HG03520 (cell line): ENCODE measurements at regions not wholly inside any gene's neighbourhood (a gene's known extent, or its start where the extent isn't known, plus 50 kb on each side); places are given as distances from the start of the nearest gene placed in this dataset.
"Not testable (repeated sequence)": the region's sequence is repeated elsewhere in the genome, so short reads cannot be mapped to it uniquely, and the experiment has no call there.

Experiments
- ATAC-seq: cut with Tn5 transposase; IDR thresholded peaks from one replicate; pipeline ENCODE4 v1.9.1; 2021; ENCODE audit warnings: mild to moderate bottlenecking, moderate library complexity; ENCODE audit not compliant: unreplicated experiment

GRCh38 chr2:4803396-4803795 lies 888.8 kb upstream of the SOX11 start:
- no peak for ATAC-seq

- not testable (repeated sequence) for ATAC-seq
Measured at GRCh38 chr2:4814137-4814536, 878.0 kb upstream of the SOX11 start.

GRCh38 chr2:4827836-4828235 lies 864.3 kb upstream of the SOX11 start:
- ATAC-seq, result no peak

- ATAC-seq, result no peak
Measured at GRCh38 chr2:4828682-4829374, 863.4 kb upstream of the SOX11 start.

GRCh38 chr2:4831751-4832150 lies 860.4 kb upstream of the SOX11 start:
- no peak for ATAC-seq

DNA sequence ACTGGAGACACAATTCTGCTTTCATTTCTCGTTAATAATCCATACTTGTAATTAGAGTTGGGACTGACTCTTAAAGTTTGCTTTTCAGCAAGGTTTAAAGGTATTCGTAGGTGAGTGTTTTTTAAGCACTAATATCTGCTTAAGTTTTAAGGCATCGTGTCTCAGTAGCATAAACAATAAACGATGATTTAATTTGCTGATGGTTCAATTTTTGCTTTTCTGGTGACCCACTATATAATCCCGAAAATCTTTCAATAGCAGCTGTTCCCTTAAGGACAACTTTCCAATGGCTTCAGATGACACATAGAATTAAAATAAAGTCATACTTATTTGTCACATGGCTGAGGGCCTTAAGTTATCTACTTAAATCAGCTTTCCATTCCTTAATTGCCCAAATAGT lies 859.5 kb upstream of the SOX11 start:
- ATAC-seq, result no peak

GRCh38 chr2:4838626-4839025 lies 853.6 kb upstream of the SOX11 start:
- no peak for ATAC-seq

- ATAC-seq, result no peak
Measured at GRCh38 chr2:4840791-4841190, 851.4 kb upstream of the SOX11 start.

GRCh38 chr2:4844881-4845280 lies 847.3 kb upstream of the SOX11 start:
- no peak for ATAC-seq

DNA sequence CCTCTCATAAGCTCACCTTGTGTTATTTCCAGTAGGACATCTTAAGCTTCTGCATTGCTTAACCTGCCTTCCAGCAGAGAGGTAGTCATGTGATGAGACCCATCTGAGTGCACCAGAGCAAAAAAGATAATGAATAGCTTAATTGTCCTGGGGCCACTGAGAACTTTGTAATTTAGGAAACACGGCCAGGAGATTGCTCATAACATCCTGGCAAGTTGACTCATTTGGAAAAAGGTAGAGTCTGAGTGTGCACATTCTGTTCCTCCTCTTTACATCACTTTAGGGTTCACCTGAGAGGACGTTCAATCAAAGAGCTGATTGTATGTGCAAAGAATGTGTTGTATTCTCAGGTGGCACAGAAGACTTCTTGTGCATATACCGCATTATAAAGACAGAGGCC lies 830.2 kb upstream of the SOX11 start:
- no peak for ATAC-seq

- no peak for ATAC-seq
Measured at GRCh38 chr2:4866198-4866597, 826.0 kb upstream of the SOX11 start.

DNA sequence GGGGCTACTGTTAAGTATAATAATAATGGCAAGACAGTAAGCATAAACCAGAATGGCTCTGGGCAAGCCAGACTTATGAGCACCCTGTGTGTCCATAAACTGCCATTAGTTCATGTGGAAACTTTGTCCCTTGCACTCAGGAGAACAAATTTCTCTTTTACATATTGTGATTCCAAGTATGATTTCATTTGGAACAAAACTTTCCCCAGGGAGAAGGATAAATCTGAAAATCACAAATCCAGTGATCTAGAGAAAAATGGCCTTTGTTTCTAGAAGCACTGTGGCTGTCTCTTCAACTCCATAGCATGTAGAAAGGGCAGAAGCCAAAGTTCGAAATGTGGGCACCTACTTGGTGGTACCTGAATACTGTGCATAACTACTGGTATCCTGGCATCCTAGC lies 823.7 kb upstream of the SOX11 start:
- no peak for ATAC-seq

DNA sequence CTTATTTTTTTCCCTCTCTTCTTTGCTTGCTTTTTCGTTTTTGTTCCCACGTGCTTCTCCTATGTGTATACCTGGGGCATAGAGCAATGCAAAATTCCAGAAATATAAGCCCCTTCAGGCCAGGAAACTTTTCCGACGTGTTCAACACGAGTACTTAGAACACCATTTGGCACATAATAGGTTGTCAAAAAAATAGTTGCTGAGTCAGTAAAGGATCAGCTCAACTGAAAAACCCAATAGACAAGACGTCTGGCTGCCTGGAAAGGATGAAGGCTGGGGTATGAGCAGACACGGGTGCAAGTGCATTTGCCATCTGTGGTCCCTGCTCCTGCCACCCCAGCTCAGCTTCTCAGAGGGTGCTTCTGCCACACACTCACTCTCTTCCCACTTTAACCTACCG lies 823.0 kb upstream of the SOX11 start:
- ATAC-seq, result no peak

- no peak for ATAC-seq
Measured at GRCh38 chr2:4873364-4873763, 818.8 kb upstream of the SOX11 start.

DNA sequence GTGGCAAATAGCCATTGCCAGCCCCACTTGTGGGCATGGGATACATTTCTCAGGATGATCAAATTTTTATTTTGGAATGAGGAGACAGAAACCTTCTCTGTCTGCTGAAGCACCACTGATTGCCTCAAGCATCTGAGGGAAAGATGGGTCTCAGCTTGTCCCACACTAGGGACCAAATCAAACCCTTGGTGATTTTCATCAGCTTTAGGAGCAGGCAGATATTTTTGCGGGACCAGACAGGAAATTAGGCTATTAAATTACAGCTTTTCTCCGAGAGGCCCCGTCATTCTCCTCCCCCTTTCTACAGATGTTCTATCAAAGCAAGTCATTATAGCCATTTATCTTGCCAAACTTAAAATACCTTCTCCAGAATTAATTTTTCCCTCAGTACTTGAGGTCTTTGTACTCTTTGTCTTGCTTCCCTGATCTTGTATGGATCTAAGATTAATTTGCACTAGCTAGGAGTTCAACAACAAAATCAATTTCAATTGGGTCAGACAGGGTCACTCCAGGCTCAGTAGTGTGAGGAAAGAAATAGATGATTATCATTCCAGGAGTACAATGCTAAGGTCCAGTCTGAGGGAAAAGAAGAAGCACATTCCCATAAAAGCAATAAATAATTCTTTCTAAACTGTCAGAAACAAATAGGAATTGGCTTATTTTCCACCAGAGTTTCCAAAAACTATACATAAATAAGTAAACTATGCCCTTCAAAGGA lies 818.1 kb upstream of the SOX11 start:
- no peak for ATAC-seq

GRCh38 chr2:4882421-4882820 lies 809.8 kb upstream of the SOX11 start:
- no peak for ATAC-seq

DNA sequence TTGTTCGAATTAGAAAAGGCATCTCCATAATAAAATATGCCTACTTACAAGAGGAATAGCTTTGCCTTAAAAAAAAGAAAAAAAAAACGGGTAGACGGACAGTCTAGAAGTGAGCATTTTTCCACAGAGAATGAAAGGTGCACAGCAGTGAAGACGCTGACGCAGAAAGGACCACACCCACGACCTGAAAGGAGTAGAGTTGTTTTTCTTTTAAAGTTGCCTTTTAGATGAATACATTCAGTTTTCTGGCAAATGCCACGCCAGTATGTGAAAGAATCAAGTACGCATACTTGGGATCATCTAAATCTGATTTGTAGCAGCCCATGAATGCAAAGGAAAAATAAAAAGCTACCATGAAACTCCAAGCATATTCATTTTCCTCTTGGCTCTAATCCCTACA lies 809.2 kb upstream of the SOX11 start:
- ATAC-seq, result no peak

- ATAC-seq, result no peak
Measured at GRCh38 chr2:4883375-4883774, 808.8 kb upstream of the SOX11 start.

DNA sequence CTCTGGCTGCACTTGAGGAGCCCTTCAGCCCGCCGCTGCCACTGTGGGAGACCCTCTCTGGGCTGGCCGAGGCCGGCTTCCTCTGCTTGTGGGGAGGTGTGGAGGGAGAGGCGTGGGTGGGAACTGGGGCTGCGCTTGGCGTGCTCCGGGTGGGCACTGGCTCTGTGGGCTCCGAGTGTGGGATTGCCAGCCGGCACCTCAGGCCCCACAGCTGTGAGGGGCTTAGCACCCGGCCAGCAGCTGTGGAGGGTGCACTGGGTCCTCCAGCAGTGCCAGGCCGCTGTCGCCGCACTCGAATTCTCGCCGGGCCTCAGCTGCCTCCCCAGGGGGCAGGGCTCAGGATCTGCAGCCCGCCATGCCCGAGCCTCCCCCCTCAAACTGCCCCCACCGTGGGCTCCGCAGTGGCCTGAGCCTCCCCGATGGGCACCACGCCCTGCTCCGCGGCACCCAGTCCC lies 808.0 kb upstream of the SOX11 start:
- no peak for ATAC-seq

- ATAC-seq, result no peak
Measured at GRCh38 chr2:4891394-4891793, 800.8 kb upstream of the SOX11 start.

DNA sequence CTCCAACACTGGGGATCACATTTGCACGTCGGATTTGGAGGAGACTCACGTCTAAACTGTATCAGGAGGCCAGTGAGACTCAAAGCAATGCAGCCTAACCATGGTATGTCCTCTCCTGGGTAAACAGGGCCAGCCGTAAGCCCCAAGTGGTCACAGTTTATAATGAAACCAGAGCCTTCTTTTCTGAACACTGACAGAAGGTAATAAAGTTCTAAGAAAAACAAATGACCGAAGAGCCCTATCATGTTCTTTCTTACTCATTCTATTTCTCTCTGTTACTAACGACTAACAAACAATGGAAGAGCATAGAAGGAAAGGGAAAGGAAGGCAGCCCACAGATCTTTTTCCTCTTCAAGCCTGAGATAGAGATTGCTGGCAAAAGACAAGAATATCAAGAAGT lies 796.8 kb upstream of the SOX11 start:
- ATAC-seq, result no peak

DNA sequence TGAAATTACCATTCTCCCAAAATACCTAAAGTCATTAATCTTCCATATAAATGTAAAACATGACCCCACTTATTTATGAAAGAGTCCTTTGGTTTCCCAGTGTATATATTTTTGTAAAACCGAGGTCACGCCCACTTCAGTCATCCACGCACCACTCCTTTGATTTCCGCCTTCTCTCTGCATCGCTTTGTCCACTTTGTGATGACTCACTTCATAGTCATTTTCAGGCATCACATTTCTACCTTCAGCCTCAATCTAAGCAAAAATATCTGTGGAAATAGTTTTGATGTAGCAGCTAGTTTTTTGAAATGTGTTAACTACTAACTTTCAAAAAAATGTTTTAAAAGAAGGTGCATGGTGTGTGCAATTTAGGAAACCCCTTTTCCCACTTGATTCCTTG lies 793.5 kb upstream of the SOX11 start:
- no peak for ATAC-seq

DNA sequence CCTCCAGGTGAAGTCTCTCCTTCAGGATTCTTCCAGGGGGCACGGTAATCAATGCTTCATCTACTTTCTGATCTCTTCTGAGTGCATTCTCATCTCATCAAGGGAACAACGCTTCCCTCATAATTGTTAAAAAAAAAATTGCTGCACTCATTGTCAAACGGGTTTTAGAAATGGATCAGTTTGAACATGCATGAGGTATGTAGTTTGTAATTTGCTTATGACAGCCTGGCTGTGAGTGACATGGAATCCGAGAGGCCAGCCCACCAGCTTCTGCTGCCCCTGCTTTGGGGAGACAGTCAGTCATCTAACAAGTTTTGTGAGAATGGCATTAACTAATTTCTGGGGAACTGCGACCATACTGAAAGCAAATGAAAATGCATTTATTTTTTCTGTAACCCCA lies 791.9 kb upstream of the SOX11 start:
- no peak for ATAC-seq
